ENCODE measurements at regions not wholly inside any gene's neighbourhood (a gene's known extent, or its start where the extent isn't known, plus 50 kb on each side); places are given as distances from the start of the nearest gene placed in this dataset.

DNA sequence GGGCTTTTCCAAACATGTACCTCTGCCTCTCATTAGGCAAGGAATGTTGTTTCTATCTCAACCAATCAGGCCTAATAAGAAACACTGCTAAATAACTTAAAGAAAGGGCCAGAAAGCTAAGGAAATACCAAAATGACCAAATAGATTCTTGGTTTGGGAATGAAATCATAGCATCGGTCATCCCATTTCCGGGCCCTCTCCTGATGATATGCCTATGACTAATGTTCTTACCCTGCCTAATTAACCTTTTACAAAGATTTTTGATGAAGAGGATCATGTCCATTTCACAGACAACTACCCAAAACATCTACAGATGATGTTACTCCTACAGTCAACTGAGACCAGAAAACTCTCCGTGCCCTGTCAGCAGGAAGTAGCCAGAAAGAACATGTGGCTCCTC is 164.0 kb downstream of the DDX3Y start:
- TF ChIP-seq, protein P1, sequence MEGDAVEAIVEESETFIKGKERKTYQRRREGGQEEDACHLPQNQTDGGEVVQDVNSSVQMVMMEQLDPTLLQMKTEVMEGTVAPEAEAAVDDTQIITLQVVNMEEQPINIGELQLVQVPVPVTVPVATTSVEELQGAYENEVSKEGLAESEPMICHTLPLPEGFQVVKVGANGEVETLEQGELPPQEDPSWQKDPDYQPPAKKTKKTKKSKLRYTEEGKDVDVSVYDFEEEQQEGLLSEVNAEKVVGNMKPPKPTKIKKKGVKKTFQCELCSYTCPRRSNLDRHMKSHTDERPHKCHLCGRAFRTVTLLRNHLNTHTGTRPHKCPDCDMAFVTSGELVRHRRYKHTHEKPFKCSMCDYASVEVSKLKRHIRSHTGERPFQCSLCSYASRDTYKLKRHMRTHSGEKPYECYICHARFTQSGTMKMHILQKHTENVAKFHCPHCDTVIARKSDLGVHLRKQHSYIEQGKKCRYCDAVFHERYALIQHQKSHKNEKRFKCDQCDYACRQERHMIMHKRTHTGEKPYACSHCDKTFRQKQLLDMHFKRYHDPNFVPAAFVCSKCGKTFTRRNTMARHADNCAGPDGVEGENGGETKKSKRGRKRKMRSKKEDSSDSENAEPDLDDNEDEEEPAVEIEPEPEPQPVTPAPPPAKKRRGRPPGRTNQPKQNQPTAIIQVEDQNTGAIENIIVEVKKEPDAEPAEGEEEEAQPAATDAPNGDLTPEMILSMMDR (IDR thresholded peaks at IDR 0.05), result no peak
- TF ChIP-seq POLR2A (IDR thresholded peaks at IDR 0.05), result no peak
